ENCODE measurements at regions not wholly inside any gene's neighbourhood (a gene's known extent, or its start where the extent isn't known, plus 50 kb on each side); places are given as distances from the start of the nearest gene placed in this dataset.

GRCh38 chr1:5156416-5157120, 502.2 kb downstream of the AJAP1 start:
- no peaks in the 10 kb centered on the region for H3K36me3 ChIP-seq (ENCODE audit: control insufficient read depth in 4 of 4, insufficient read depth in 3 of 4, low read depth in 1 of 4, low read length in 3 of 4)
- H3K9ac ChIP-seq (ENCODE audit: low read depth in 1 of 2, low read length in 2 of 2) = no peak overlapping the region
- DNase-seq (ENCODE audit: low spot score) = no peak
- H3K4me1 ChIP-seq (ENCODE audit: control insufficient read depth in 4 of 4, insufficient read depth in 4 of 4, low read length in 3 of 4) = no peaks in the 10 kb centered on the region
- no peak for TF ChIP-seq FOXA1 (IDR thresholded peaks at IDR 0.05)
- no peak for TF ChIP-seq FOXA2 (IDR thresholded peaks at IDR 0.05)
- no peak for TF ChIP-seq SP1 (IDR thresholded peaks at IDR 0.05)
- no peak for TF ChIP-seq YY1 (IDR thresholded peaks at IDR 0.05)
- no peak for TF ChIP-seq ZBTB33 (IDR thresholded peaks at IDR 0.05)
- TF ChIP-seq NR2F2 (IDR thresholded peaks at IDR 0.05) = no peak
- TF ChIP-seq RXRA (IDR thresholded peaks at IDR 0.05) = no peak
- no peak for TF ChIP-seq EGR1 (IDR thresholded peaks at IDR 0.05; ENCODE audit: low read depth in 2 of 2)
- TF ChIP-seq RAD21 (IDR thresholded peaks at IDR 0.05) = no peak
- no peak for TF ChIP-seq GABPA (IDR thresholded peaks at IDR 0.05 in 1 of 2, conservative IDR thresholded peaks at IDR 0.05 in 1 of 2)
- no peak for TF ChIP-seq TAF1 (conservative IDR thresholded peaks at IDR 0.05)
- TF ChIP-seq CTCF (IDR thresholded peaks at IDR 0.05; ENCODE audit: low read depth, low read length, missing input control) = no peak
- no peak overlapping the region for H3K27ac ChIP-seq (ENCODE audit: low read depth in 1 of 2, low read length in 2 of 2)
- 56% methylated on average over 7 of the region's 7 CpGs for WGBS
- H3K9me3 ChIP-seq (ENCODE audit: control insufficient read depth in 4 of 4, low read length in 3 of 4) = peaks cover 0 to 6% (median 4%) of the 10 kb centered on the region in 4 donors
- H3K27me3 ChIP-seq (ENCODE audit: control insufficient read depth in 4 of 4, insufficient read depth in 4 of 4, low read length in 3 of 4) = peaks cover 0 to 2% (median under 1%) of the 10 kb centered on the region in 4 donors
- no peak overlapping the region for H3K4me3 ChIP-seq (ENCODE audit: low read depth in 1 of 3, low read length in 3 of 3)

GRCh38 chr1:5151511-5151910, 497.1 kb downstream of the AJAP1 start:
- 83% methylated on average over 9 of the region's 9 CpGs for WGBS
- Histone ChIP-seq H3K27ac (ENCODE audit: low read depth in 1 of 2, low read length in 2 of 2) (no peak overlapping the region), H3K27me3 (ENCODE audit: control insufficient read depth in 4 of 4, insufficient read depth in 4 of 4, low read length in 3 of 4) (peaks cover 0 to 2% (median 0%) of the 10 kb centered on the region in 4 donors), H3K36me3 (ENCODE audit: control insufficient read depth in 4 of 4, insufficient read depth in 3 of 4, low read depth in 1 of 4, low read length in 3 of 4) (no peaks in the 10 kb centered on the region), H3K4me3 (ENCODE audit: low read depth in 1 of 3, low read length in 3 of 3) (no peak overlapping the region), H3K9me3 (ENCODE audit: control insufficient read depth in 4 of 4, low read length in 3 of 4) (peaks cover 0 to 6% (median 4%) of the 10 kb centered on the region in 4 donors), H3K9ac (ENCODE audit: low read depth in 1 of 2, low read length in 2 of 2) (no peak overlapping the region), H3K4me1 (ENCODE audit: control insufficient read depth in 4 of 4, insufficient read depth in 4 of 4, low read length in 3 of 4) (no peaks in the 10 kb centered on the region)
- DNase-seq (ENCODE audit: low spot score) = no peak
- TF ChIP-seq JUND (IDR thresholded peaks at IDR 0.05) (no peak), RXRA (IDR thresholded peaks at IDR 0.05) (no peak), ZBTB33 (IDR thresholded peaks at IDR 0.05) (no peak), EGR1 (IDR thresholded peaks at IDR 0.05; ENCODE audit: low read depth in 2 of 2) (no peak), RAD21 (IDR thresholded peaks at IDR 0.05) (no peak), TAF1 (conservative IDR thresholded peaks at IDR 0.05) (no peak), FOXA1 (IDR thresholded peaks at IDR 0.05) (no peak)
